ENCODE measurements at regions not wholly inside any gene's neighbourhood (a gene's known extent, or its start where the extent isn't known, plus 50 kb on each side); places are given as distances from the start of the nearest gene placed in this dataset.

DNA sequence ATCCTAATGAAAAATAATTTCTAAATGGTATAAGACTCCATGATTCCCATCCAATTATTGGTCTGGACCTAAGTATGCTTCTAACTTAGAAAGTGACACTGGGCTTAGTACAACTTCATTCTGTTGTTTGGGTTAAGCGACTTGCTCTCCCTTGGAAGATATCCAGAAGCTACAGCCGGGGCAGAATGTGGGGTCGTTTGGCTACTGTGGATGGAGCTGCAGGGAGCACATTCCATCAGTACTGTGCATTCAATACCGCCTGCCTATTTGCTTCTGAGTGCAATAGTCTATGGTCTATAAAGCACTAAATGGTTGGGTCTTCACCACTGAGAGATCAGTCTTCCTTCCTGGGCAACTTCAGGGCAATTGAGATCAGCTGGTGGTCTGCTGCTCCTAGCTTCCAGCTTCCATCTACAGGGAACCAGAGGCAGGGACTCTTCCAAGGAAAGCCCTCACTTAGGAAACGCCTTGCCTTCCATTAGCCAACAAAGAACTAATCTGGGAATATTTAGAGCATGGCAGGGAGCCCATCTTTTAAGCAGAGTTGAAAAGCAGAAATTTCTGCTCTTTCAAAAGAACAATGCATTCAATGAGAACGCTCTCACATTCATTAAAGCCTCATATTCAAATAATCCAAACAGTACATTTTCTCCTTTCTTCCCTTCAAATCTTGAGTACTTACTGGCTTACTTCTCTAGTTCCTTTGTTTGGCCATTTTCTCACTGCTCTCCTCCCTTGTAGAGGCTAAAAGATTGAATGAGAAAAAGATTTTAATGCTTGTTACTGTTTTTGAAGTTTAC lies 1049.9 kb upstream of the TENM3 start:
- TF ChIP-seq POLR2A (IDR thresholded peaks at IDR 0.05; ENCODE audit: low read length) (no peak), GATA1 (IDR thresholded peaks at IDR 0.05; ENCODE audit: low read depth, low read length) (no peak)

All from erythroblast (primary cell).